HCT116 (cell line): ENCODE measurements at regions not wholly inside any gene's neighbourhood (a gene's known extent, or its start where the extent isn't known, plus 50 kb on each side); places are given as distances from the start of the nearest gene placed in this dataset.

Experiments
- ATAC-seq: fragments of 200-7000 bp; cut with Tn5 transposase; 2 replicates; pipeline ENCODE4 v1.9.1; 2020; ENCODE audit warnings: mild to moderate bottlenecking, moderate library complexity
- BruUV-seq: library from RNA; stranded (reverse); fragments of 400-500 nt; replicated peaks from 2 replicates; lab custom pipeline; 2021; lab: Mats Ljungman, UMichigan
- CTCF ChIA-PET: fragments of 300-600 bp; sonication (Branson Sonifier 250); formaldehyde crosslinking; loops from one replicate; lab custom pipeline; 2021; ENCODE audit warnings: antibody characterized with exemption; lab: Charles Lee
- POLR2A ChIA-PET: fragments of 300-600, 350-600 bp; sonication (Branson Sonifier 250); formaldehyde crosslinking; loops from one replicate; lab custom pipeline; 2021; ENCODE audit warnings: antibody characterized with exemption; lab: Charles Lee
- RAD21 ChIA-PET, 2 experiments: fragments of 300-600 bp; sonication (Branson Sonifier 250); formaldehyde crosslinking; loops; one replicate each; lab custom pipeline; 2023; ENCODE audit warnings: low total read pairs in 2 of 2; ENCODE audit not compliant: uncharacterized antibody in 2 of 2, unreplicated experiment in 2 of 2, low non-redundant PET in 1 of 2; lab: Charles Lee
- DNase-seq: peaks from one replicate; pipeline ENCODE4 v3.0.0-alpha.2; 2010; ENCODE audit warnings: low read depth, low spot score
- H2AFZ ChIP-seq: fragments of 200-600 bp; shearing (Covaris generic), sonication (generic); 2 replicates; pipeline ENCODE4 v1.6.1; 2017; ENCODE audit warnings: low read depth, mixed run types, mixed read lengths, antibody characterized with exemption, low read length; ENCODE audit not compliant: poor library complexity, severe bottlenecking
- H3K27ac ChIP-seq: 2 replicates; pipeline ENCODE4 v1.5.1; 2012; ENCODE audit warnings: low read depth, low read length
- H3K27me3 ChIP-seq: fragments of 200-600 bp; sonication (generic); 2 replicates; pipeline ENCODE4 v1.6.1; 2016; ENCODE audit warnings: mixed run types, low read length, mixed read lengths; ENCODE audit not compliant: insufficient read depth
- H3K36me3 ChIP-seq, 2 experiments: fragments of 200-500 bp in 1 of 2; fragments of 200-600 bp in 1 of 2; sonication (Bioruptor generic) in 1 of 2; sonication (generic) in 1 of 2; 2 replicates each; pipeline versions ENCODE4 v1.5.1 to v1.6.1; 2014 to 2016; ENCODE audit warnings: low read length in 2 of 2, inconsistent platforms in 1 of 2, mixed read lengths in 1 of 2, mixed run types in 1 of 2; ENCODE audit not compliant: insufficient read depth in 2 of 2, control insufficient read depth in 1 of 2
- H3K4me1 ChIP-seq, 2 experiments: fragments of 200-600 bp in 1 of 2; sonication (generic) in 1 of 2; 2 replicates each; pipeline versions ENCODE4 v1.5.1 to v1.6.1; 2012 to 2017; ENCODE audit warnings: low read length in 2 of 2, inconsistent platforms in 1 of 2, mild to moderate bottlenecking in 1 of 2, mixed read lengths in 1 of 2, mixed run types in 1 of 2, moderate library complexity in 1 of 2; ENCODE audit not compliant: insufficient read depth in 2 of 2, control insufficient read depth in 1 of 2
- H3K4me2 ChIP-seq: fragments of 200-600 bp; sonication (generic); 2 replicates; pipeline ENCODE4 v1.6.1; 2017; ENCODE audit warnings: mixed run types, low read length, mixed read lengths
- H3K4me3 ChIP-seq, 2 experiments: fragments of 200-600 bp in 1 of 2; sonication (generic) in 1 of 2; replicated peaks in 1 of 2; 2 replicates each; pipeline ENCODE4 v1.5.1; 2011 to 2016; ENCODE audit warnings: low read length in 2 of 2, control low read depth in 1 of 2, low read depth in 1 of 2, mild to moderate bottlenecking in 1 of 2, mixed read lengths in 1 of 2, mixed run types in 1 of 2
- H3K79me2 ChIP-seq: fragments of 200-600 bp; sonication (generic); 2 replicates; pipeline ENCODE4 v1.6.1; 2017; ENCODE audit warnings: mild to moderate bottlenecking, mixed run types, low read length, moderate library complexity, mixed read lengths; ENCODE audit not compliant: insufficient read depth
- H3K9ac ChIP-seq: fragments of 200-600 bp; sonication (generic); 2 replicates; pipeline ENCODE4 v1.6.1; 2016; ENCODE audit warnings: low read length, mixed read lengths
- H3K9me2 ChIP-seq: fragments of 200-600 bp; sonication (generic), shearing (Covaris generic); 2 replicates; pipeline ENCODE4 v1.6.1; 2017; ENCODE audit warnings: mixed run types, mild to moderate bottlenecking, moderate library complexity; ENCODE audit not compliant: insufficient read depth
- H3K9me3 ChIP-seq, 2 experiments: fragments of 200-500 bp in 1 of 2; fragments of 200-600 bp in 1 of 2; sonication (Bioruptor generic) in 1 of 2; sonication (generic) in 1 of 2; 2 replicates each; pipeline ENCODE4 v1.6.1; 2014 to 2017; ENCODE audit warnings: low read length in 2 of 2, mixed read lengths in 2 of 2, inconsistent platforms in 1 of 2, low read depth in 1 of 2, mild to moderate bottlenecking in 1 of 2, mixed run types in 1 of 2, moderate library complexity in 1 of 2; ENCODE audit not compliant: control insufficient read depth in 1 of 2, insufficient read depth in 1 of 2
- H4K20me1 ChIP-seq: fragments of 200-600 bp; sonication (generic), shearing (Covaris generic); 2 replicates; pipeline ENCODE4 v1.6.1; 2017; ENCODE audit warnings: mixed run types, mild to moderate bottlenecking, moderate library complexity; ENCODE audit not compliant: insufficient read depth
- CBX3 ChIP-seq: IDR thresholded peaks from 2 replicates; pipeline ENCODE4 v1.6.1; 2012; ENCODE audit warnings: low read depth
- CEBPB ChIP-seq: IDR thresholded peaks from 2 replicates; pipeline ENCODE4 v1.6.1; 2012; ENCODE audit warnings: low read depth
- EGR1 ChIP-seq: IDR thresholded peaks from 2 replicates; pipeline ENCODE4 v1.6.1; 2012; ENCODE audit warnings: low read depth
- EZH2 ChIP-seq: fragments of 200-600 bp; sonication (generic); IDR thresholded peaks from 2 replicates; pipeline ENCODE4 v1.6.1; 2017; ENCODE audit warnings: antibody characterized with exemption, mixed run types
- JUND ChIP-seq: IDR thresholded peaks from 2 replicates; pipeline ENCODE4 v1.6.1; 2012
- MAX ChIP-seq: IDR thresholded peaks from 2 replicates; pipeline ENCODE4 v1.6.1; 2012
- POLR2A ChIP-seq: IDR thresholded peaks from 2 replicates; pipeline ENCODE4 v1.7.0; 2011; ENCODE audit warnings: borderline replicate concordance; ENCODE audit not compliant: insufficient read depth, insufficient read length; ENCODE audit errors: extremely low read depth
- POLR2AphosphoS5 ChIP-seq: IDR thresholded peaks from 2 replicates; pipeline ENCODE4 v1.6.1; 2011; ENCODE audit warnings: mild to moderate bottlenecking, low read depth, low read length, moderate library complexity
- SIN3A ChIP-seq: IDR thresholded peaks from 2 replicates; pipeline ENCODE4 v1.6.1; 2012; ENCODE audit warnings: low read depth
- SRF ChIP-seq: IDR thresholded peaks from 2 replicates; pipeline ENCODE4 v1.6.1; 2012; ENCODE audit warnings: low read depth
- TCF7L2 ChIP-seq: IDR thresholded peaks from 2 replicates; pipeline ENCODE4 v1.7.0; 2011; ENCODE audit warnings: borderline replicate concordance, inconsistent platforms; ENCODE audit not compliant: insufficient read depth, insufficient read length; ENCODE audit errors: extremely low read depth
- YY1 ChIP-seq: IDR thresholded peaks from 2 replicates; pipeline ENCODE4 v1.6.1; 2011; ENCODE audit warnings: low read length, low read depth, moderate library complexity, mild to moderate bottlenecking; ENCODE audit not compliant: insufficient replicate concordance; ENCODE audit errors: extremely low read depth
- ZFX ChIP-seq: fragments of 450-650 bp; IDR thresholded peaks from 2 replicates; pipeline ENCODE4 v1.6.1; 2017
- intact Hi-C: fragments of 100-400 bp; cut with micrococcal nuclease; formaldehyde crosslinking; loops from 2 replicates; pipeline ENCODE4 v1.10.0; 2022

- Histone ChIP-seq H3K27me3 (no peaks in the 10 kb centered on the region), H3K9me2 (no peaks in the 10 kb centered on the region), H2AFZ (no peak overlapping the region), H3K36me3 (no peaks in the 10 kb centered on the region), H3K4me2 (no peak overlapping the region), H3K9ac (no peak overlapping the region), H3K9me3 (no peaks in the 10 kb centered on the region), H3K79me2 (no peaks in the 10 kb centered on the region), H3K4me3 (no peak overlapping the region)
- intact Hi-C loops = no loop called here
- DNase-seq = no peak
- ATAC-seq = no peak
- ChIA-PET CTCF (interaction anchor here (0.9 kb wide), 1 partner anchor 644 kb away, joined by 3 read pairs; no protein-coding TSS in a partner anchor), RAD21 (no interaction called here)
- BruUV-seq = no TSS peak
- TF ChIP-seq POLR2A (no peak), EZH2 (no peak), POLR2AphosphoS5 (no peak), SIN3A (no peak), JUND (no peak), CEBPB (no peak), YY1 (no peak), CBX3 (no peak), SRF (no peak), MAX (no peak), ZFX (no peak), EGR1 (no peak)
- TF ChIP-seq, all 23 proteins: peak for 0
- POLR2A ChIA-PET = no interaction called here
- H3K27ac ChIP-seq = no peak overlapping the region
- H3K4me1 ChIP-seq = no peaks in the 10 kb centered on the region
- no peaks in the 10 kb centered on the region for H4K20me1 ChIP-seq
Observed at GRCh38 chr12:83864054-83864453, 1048.5 kb downstream of the SLC6A15 start.

- Histone ChIP-seq H3K27ac (no peak overlapping the region), H3K4me1 (no peaks in the 10 kb centered on the region), H3K9me3 (peaks cover 0 to 5% of the 10 kb centered on the region in 2 experiments; a peak in 1 of 4 replicates), H3K36me3 (no peaks in the 10 kb centered on the region), H3K79me2 (no peaks in the 10 kb centered on the region), H3K4me3 (no peak overlapping the region), H3K4me2 (no peak overlapping the region), H4K20me1 (no peaks in the 10 kb centered on the region)
- POLR2A ChIA-PET = no interaction called here
- BruUV-seq = no TSS peak
- ATAC-seq = no peak
- TF ChIP-seq TCF7L2 = no peak
- TF ChIP-seq YY1 = no peak
- TF ChIP-seq, all 23 proteins: peak for 0
- ChIA-PET CTCF (no interaction called here), RAD21 (no interaction called here)
- no peak for DNase-seq
- Histone ChIP-seq H3K9ac (no peak overlapping the region), H2AFZ (no peak overlapping the region), H3K27me3 (no peaks in the 10 kb centered on the region), H3K9me2 (no peaks in the 10 kb centered on the region)
- intact Hi-C loops = no loop called here
Observed at GRCh38 chr12:83859021-83859420, 1053.6 kb downstream of the SLC6A15 start.
